ENCODE measurements at regions not wholly inside any gene's neighbourhood (a gene's known extent, or its start where the extent isn't known, plus 50 kb on each side); places are given as distances from the start of the nearest gene placed in this dataset.
"Not testable (repeated sequence)": the region's sequence is repeated elsewhere in the genome, so short reads cannot be mapped to it uniquely, and the experiment has no call there.

GRCh38 chr14:71165121-71166031 lies 258.1 kb downstream of the PCNX1 start:
- Mint-ChIP-seq H3K27me3 (peaks cover 0 to 2% of the 10 kb centered on the region in 2 donors), H3K27ac (peak overlapping the region in 1 of 7 donors; percentile 36), H3K9me3 (peaks cover 0 to 7% (median 1%) of the 10 kb centered on the region in 8 donors), H3K4me1 (peaks cover 12 to 14% (median 12%) of the 10 kb centered on the region in 4 donors), H3K36me3 (no peaks in the 10 kb centered on the region), H3K4me3 (no peak overlapping the region)
- Histone ChIP-seq H3K9me3 (ENCODE audit: control insufficient read depth in 1 of 2, low read length in 2 of 2) (no peaks in the 10 kb centered on the region), H3K27ac (ENCODE audit: low read depth, low read length) (no peak overlapping the region), H3K4me3 (ENCODE audit: low read length in 2 of 2) (no peak overlapping the region), H3K27me3 (ENCODE audit: insufficient read depth, low read length) (no peaks in the 10 kb centered on the region), H3K4me1 (ENCODE audit: insufficient read depth, low read length) (no peaks in the 10 kb centered on the region), H3K36me3 (ENCODE audit: insufficient read depth, low read length) (no peaks in the 10 kb centered on the region)
- DNase-seq: no peak
- ChIA-PET POLR2A (ENCODE audit: partially characterized antibody) (no interaction called here), CTCF (ENCODE audit: partially characterized antibody) (interaction anchor here (1.0 to 1.2 kb wide), 2 partner anchors 157 to 587 kb away, joined by 3 to 4 read pairs; no protein-coding TSS in a partner anchor)
- intact Hi-C loops (cut with micrococcal nuclease): no loop called here

GRCh38 chr14:71166180-71166837 lies 259.1 kb downstream of the PCNX1 start:
- ChIA-PET CTCF (ENCODE audit: partially characterized antibody) (interaction anchor here (1.1 kb wide), 1 partner anchor 26 kb away, joined by 3 read pairs; no protein-coding TSS in a partner anchor), POLR2A (ENCODE audit: partially characterized antibody) (no interaction called here)
- H3K36me3 Mint-ChIP-seq: no peaks in the 10 kb centered on the region
- Histone ChIP-seq H3K27me3 (ENCODE audit: insufficient read depth, low read length) (no peaks in the 10 kb centered on the region), H3K9me3 (ENCODE audit: control insufficient read depth in 1 of 2, low read length in 2 of 2) (no peaks in the 10 kb centered on the region), H3K4me3 (ENCODE audit: low read length in 2 of 2) (no peak overlapping the region), H3K4me1 (ENCODE audit: insufficient read depth, low read length) (no peaks in the 10 kb centered on the region), H3K27ac (ENCODE audit: low read depth, low read length) (no peak overlapping the region), H3K36me3 (ENCODE audit: insufficient read depth, low read length) (no peaks in the 10 kb centered on the region)
- H3K9me3 Mint-ChIP-seq: no peaks in the 10 kb centered on the region
- intact Hi-C loops (cut with micrococcal nuclease): no loop called here
- H3K27me3 Mint-ChIP-seq: peaks cover 2% of the 10 kb centered on the region in 2 donors
- no peak overlapping the region for H3K4me3 Mint-ChIP-seq
- DNase-seq: no peak
- H3K4me1 Mint-ChIP-seq: peaks cover 12 to 14% (median 12%) of the 10 kb centered on the region in 4 donors
- peak overlapping the region in 1 of 7 donors; percentile 38 for H3K27ac Mint-ChIP-seq

- H3K27me3 ChIP-seq (ENCODE audit: insufficient read depth, low read length); H3K27me3 Mint-ChIP-seq; CTCF ChIA-PET (ENCODE audit: partially characterized antibody); H3K9me3 ChIP-seq (ENCODE audit: control insufficient read depth in 1 of 2, low read length in 2 of 2); DNase-seq; H3K36me3 ChIP-seq (ENCODE audit: insufficient read depth, low read length); intact Hi-C loops (cut with micrococcal nuclease); H3K27ac ChIP-seq (ENCODE audit: low read depth, low read length); H3K9me3 Mint-ChIP-seq; H3K36me3 Mint-ChIP-seq; H3K27ac Mint-ChIP-seq; H3K4me1 ChIP-seq (ENCODE audit: insufficient read depth, low read length); H3K4me3 ChIP-seq (ENCODE audit: low read length in 2 of 2): not testable (repeated sequence)
- Mint-ChIP-seq H3K4me3 (peak overlapping the region in 1 of 8 donors; percentile 88), H3K4me1 (peaks cover 12 to 14% (median 12%) of the 10 kb centered on the region in 4 donors)
- POLR2A ChIA-PET (ENCODE audit: partially characterized antibody): interaction anchor here (1.6 kb wide), 1 partner anchor 154 kb away, joined by 3 read pairs; no protein-coding TSS in a partner anchor
These were observed 260.2 kb downstream of the PCNX1 start for GRCh38 chr14:71167325-71167950.

- H3K4me3 ChIP-seq (ENCODE audit: low read length in 2 of 2); CTCF ChIA-PET (ENCODE audit: partially characterized antibody); H3K36me3 Mint-ChIP-seq; intact Hi-C loops (cut with micrococcal nuclease); H3K27me3 Mint-ChIP-seq; H3K27me3 ChIP-seq (ENCODE audit: insufficient read depth, low read length); H3K36me3 ChIP-seq (ENCODE audit: insufficient read depth, low read length); H3K27ac ChIP-seq (ENCODE audit: low read depth, low read length); H3K9me3 ChIP-seq (ENCODE audit: control insufficient read depth in 1 of 2, low read length in 2 of 2); H3K4me1 ChIP-seq (ENCODE audit: insufficient read depth, low read length); H3K9me3 Mint-ChIP-seq: not testable (repeated sequence)
- DNase-seq: peak in 3 of 5 donors; percentile 13 to 24 (median 22)
- H3K4me3 Mint-ChIP-seq: peak overlapping the region; percentile 84 to 89 (median 86)
- H3K27ac Mint-ChIP-seq: peak overlapping the region in 5 of 7 donors; percentile 36 to 92 (median 43)
- peaks cover 12 to 14% (median 12%) of the 10 kb centered on the region in 4 donors for H3K4me1 Mint-ChIP-seq
- POLR2A ChIA-PET (ENCODE audit: partially characterized antibody): interaction anchor here (1.6 kb wide), 1 partner anchor 153 kb away, joined by 3 read pairs; no protein-coding TSS in a partner anchor
These were observed 260.9 kb downstream of the PCNX1 start for GRCh38 chr14:71168161-71168560.

GRCh38 chr14:71168564-71169427 lies 261.5 kb downstream of the PCNX1 start:
- H3K36me3 Mint-ChIP-seq: no peaks in the 10 kb centered on the region
- peaks cover 12 to 14% (median 12%) of the 10 kb centered on the region in 4 donors for H3K4me1 Mint-ChIP-seq
- intact Hi-C loops (cut with micrococcal nuclease): no loop called here
- POLR2A ChIA-PET (ENCODE audit: partially characterized antibody): interaction anchor here (1.6 kb wide), 1 partner anchor 152 kb away, joined by 3 read pairs; no protein-coding TSS in a partner anchor
- DNase-seq: no peak
- no peaks in the 10 kb centered on the region for H3K9me3 Mint-ChIP-seq
- H3K27ac Mint-ChIP-seq: peak overlapping the region in 5 of 7 donors; percentile 36 to 92 (median 82)
- Histone ChIP-seq H3K4me1 (ENCODE audit: insufficient read depth, low read length) (no peaks in the 10 kb centered on the region), H3K27me3 (ENCODE audit: insufficient read depth, low read length) (no peaks in the 10 kb centered on the region), H3K27ac (ENCODE audit: low read depth, low read length) (no peak overlapping the region), H3K9me3 (ENCODE audit: control insufficient read depth in 1 of 2, low read length in 2 of 2) (no peaks in the 10 kb centered on the region), H3K4me3 (ENCODE audit: low read length in 2 of 2) (no peak overlapping the region), H3K36me3 (ENCODE audit: insufficient read depth, low read length) (no peaks in the 10 kb centered on the region)
- peaks cover 5 to 7% of the 10 kb centered on the region in 2 donors for H3K27me3 Mint-ChIP-seq
- peak overlapping the region; percentile 84 to 89 (median 86) for H3K4me3 Mint-ChIP-seq
- CTCF ChIA-PET (ENCODE audit: partially characterized antibody): no interaction called here

GRCh38 chr14:71169861-71170260 lies 262.6 kb downstream of the PCNX1 start:
- H3K9me3 Mint-ChIP-seq: no peaks in the 10 kb centered on the region
- POLR2A ChIA-PET (ENCODE audit: partially characterized antibody): no interaction called here

More at GRCh38 chr14:71169861-71170260, 262.6 kb downstream of the PCNX1 start:
- H3K27ac ChIP-seq (ENCODE audit: low read depth, low read length): no peak overlapping the region
- H3K4me1 Mint-ChIP-seq: peaks cover 12 to 14% (median 12%) of the 10 kb centered on the region in 4 donors
- no peak overlapping the region for H3K4me3 ChIP-seq (ENCODE audit: low read length in 2 of 2)
- no peaks in the 10 kb centered on the region for H3K36me3 Mint-ChIP-seq
- no peaks in the 10 kb centered on the region for H3K4me1 ChIP-seq (ENCODE audit: insufficient read depth, low read length)
- CTCF ChIA-PET (ENCODE audit: partially characterized antibody): no interaction called here
- no peak overlapping the region for H3K27ac Mint-ChIP-seq
- H3K27me3 ChIP-seq (ENCODE audit: insufficient read depth, low read length): no peaks in the 10 kb centered on the region
- DNase-seq: no peak
- peaks cover 5 to 7% of the 10 kb centered on the region in 2 donors for H3K27me3 Mint-ChIP-seq
- H3K9me3 ChIP-seq (ENCODE audit: control insufficient read depth in 1 of 2, low read length in 2 of 2): no peaks in the 10 kb centered on the region
- intact Hi-C loops (cut with micrococcal nuclease): no loop called here
- H3K36me3 ChIP-seq (ENCODE audit: insufficient read depth, low read length): no peaks in the 10 kb centered on the region
- no peak overlapping the region for H3K4me3 Mint-ChIP-seq

Data from CD4-positive, alpha-beta memory T cell (primary cell).